NB4 (cell line): ENCODE measurements at regions not wholly inside any gene's neighbourhood (a gene's known extent, or its start where the extent isn't known, plus 50 kb on each side); places are given as distances from the start of the nearest gene placed in this dataset.

Experiments used
- DNase-seq: peaks from one replicate; pipeline ENCODE4 v3.0.0; 2010; ENCODE audit warnings: low read depth
- H3K4me3 ChIP-seq: one replicate; pipeline ENCODE4 v1.5.1; 2011; ENCODE audit warnings: mild to moderate bottlenecking, low read depth, low read length, moderate library complexity
- CTCF ChIP-seq: IDR thresholded peaks from one replicate; pipeline ENCODE4 v1.5.1; 2012; ENCODE audit warnings: low read depth, low read length
- MAX ChIP-seq: IDR thresholded peaks from 2 replicates; pipeline ENCODE4 v1.6.1; 2011; ENCODE audit warnings: low read depth, low read length
- MYC ChIP-seq: IDR thresholded peaks from 2 replicates; pipeline ENCODE4 v1.6.1; 2011; ENCODE audit warnings: low read depth, low read length
- POLR2A ChIP-seq: IDR thresholded peaks from 2 replicates; pipeline ENCODE4 v1.6.1; 2011; ENCODE audit warnings: mild to moderate bottlenecking; ENCODE audit not compliant: insufficient read length; ENCODE audit errors: extremely low read depth

- TF ChIP-seq POLR2A (no peak), CTCF (no peak), MAX (no peak), MYC (no peak)
- no peak overlapping the region for H3K4me3 ChIP-seq
- DNase-seq = no peak
Observed at GRCh38 chr15:31433091-31433490, 106.5 kb downstream of the KLF13 start.

GRCh38 chr15:31433574-31433973, 106.9 kb downstream of the KLF13 start:
- no peak for TF ChIP-seq MYC
- no peak for TF ChIP-seq CTCF
- no peak overlapping the region for H3K4me3 ChIP-seq
- DNase-seq = no peak

- H3K4me3 ChIP-seq = peak overlapping the region; percentile 32
- TF ChIP-seq CTCF (no peak), MAX (no peak), POLR2A (no peak)
- DNase-seq = no peak
Observed at GRCh38 chr15:31434275-31434587, 107.6 kb downstream of the KLF13 start.

- peak; percentile 98 for DNase-seq
- H3K4me3 ChIP-seq = peak overlapping the region; percentile 60
- TF ChIP-seq MYC = peak; percentile 89
- TF ChIP-seq MAX = peak; percentile 88
- peak; percentile 45 for TF ChIP-seq POLR2A
- TF ChIP-seq CTCF = no peak
Observed at GRCh38 chr15:31434588-31435260, 108.1 kb downstream of the KLF13 start.

GRCh38 chr15:31435261-31435911, 108.8 kb downstream of the KLF13 start:
- DNase-seq = peak; percentile 96
- TF ChIP-seq MYC = no peak
- peak; percentile 80 for TF ChIP-seq CTCF
- H3K4me3 ChIP-seq = peak overlapping the region; percentile 60

GRCh38 chr15:31435912-31436628, 109.4 kb downstream of the KLF13 start:
- TF ChIP-seq POLR2A (no peak), MYC (no peak), MAX (no peak), CTCF (no peak)
- peak; percentile 51 for DNase-seq
- peak overlapping the region; percentile 9 for H3K4me3 ChIP-seq
